GM21367 (cell line): ENCODE measurements at regions not wholly inside any gene's neighbourhood (a gene's known extent, or its start where the extent isn't known, plus 50 kb on each side); places are given as distances from the start of the nearest gene placed in this dataset.

Experiments
- ATAC-seq: cut with Tn5 transposase; IDR thresholded peaks from one replicate; pipeline ENCODE4 v1.9.1; 2021; ENCODE audit not compliant: unreplicated experiment

GRCh38 chr1:164951508-164951907 is 392.5 kb downstream of the PBX1 start:
- no peak for ATAC-seq

GRCh38 chr1:164950541-164950986 is 391.6 kb downstream of the PBX1 start:
- no peak for ATAC-seq

- ATAC-seq = no peak
Observed at GRCh38 chr1:164949771-164950471, 390.9 kb downstream of the PBX1 start.

DNA sequence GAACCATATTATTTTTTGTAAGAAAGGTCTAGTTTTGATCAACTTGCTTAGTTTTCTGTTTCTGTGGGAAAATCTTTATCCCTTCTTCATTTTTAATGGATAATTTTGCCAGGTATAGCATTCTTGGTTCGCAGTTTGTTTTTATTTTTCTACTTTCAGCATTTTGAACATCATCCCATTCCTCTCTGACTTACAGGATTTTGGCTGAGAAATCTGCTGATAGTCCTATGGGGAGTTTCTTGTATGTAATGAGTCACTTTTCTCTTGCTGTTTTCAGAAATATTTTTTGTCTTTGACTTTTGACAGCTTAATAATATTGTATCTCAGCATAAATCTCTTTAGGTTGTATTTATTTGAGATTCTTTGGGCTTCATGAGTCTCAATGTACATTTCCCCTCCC is 389.1 kb downstream of the PBX1 start:
- ATAC-seq = no peak

- ATAC-seq = no peak
Observed at GRCh38 chr1:164937291-164937690, 378.3 kb downstream of the PBX1 start.

- ATAC-seq = no peak
Observed at GRCh38 chr1:164932580-164932979, 373.6 kb downstream of the PBX1 start.

DNA sequence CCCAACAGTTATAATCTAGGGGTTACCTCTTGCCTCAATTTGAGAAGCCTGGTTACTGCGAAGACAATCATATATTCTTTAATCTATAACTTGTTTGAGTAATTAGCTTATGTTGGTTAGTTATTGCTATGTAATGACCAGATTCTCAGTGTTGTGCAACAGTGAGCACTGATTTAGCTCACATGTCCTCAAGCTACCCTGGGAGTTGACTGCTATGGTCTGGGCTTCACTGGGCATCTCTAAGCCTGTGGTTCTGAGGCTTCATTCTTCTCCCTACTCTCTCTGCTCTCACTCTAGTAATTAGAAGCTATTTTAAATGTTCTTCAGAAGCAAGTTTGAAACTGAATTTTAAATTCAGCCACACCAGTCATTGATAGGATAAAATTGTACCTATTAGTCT is 371.8 kb downstream of the PBX1 start:
- ATAC-seq = no peak

- ATAC-seq = no peak
Observed at GRCh38 chr1:164930241-164930640, 371.3 kb downstream of the PBX1 start.

- ATAC-seq = no peak
Observed at GRCh38 chr1:164928232-164928812, 369.3 kb downstream of the PBX1 start.

GRCh38 chr1:164926107-164926506 is 367.1 kb downstream of the PBX1 start:
- ATAC-seq = no peak

- no peak for ATAC-seq
Observed at GRCh38 chr1:164922585-164922984, 363.6 kb downstream of the PBX1 start.

- no peak for ATAC-seq
Observed at GRCh38 chr1:164921493-164921892, 362.5 kb downstream of the PBX1 start.

DNA sequence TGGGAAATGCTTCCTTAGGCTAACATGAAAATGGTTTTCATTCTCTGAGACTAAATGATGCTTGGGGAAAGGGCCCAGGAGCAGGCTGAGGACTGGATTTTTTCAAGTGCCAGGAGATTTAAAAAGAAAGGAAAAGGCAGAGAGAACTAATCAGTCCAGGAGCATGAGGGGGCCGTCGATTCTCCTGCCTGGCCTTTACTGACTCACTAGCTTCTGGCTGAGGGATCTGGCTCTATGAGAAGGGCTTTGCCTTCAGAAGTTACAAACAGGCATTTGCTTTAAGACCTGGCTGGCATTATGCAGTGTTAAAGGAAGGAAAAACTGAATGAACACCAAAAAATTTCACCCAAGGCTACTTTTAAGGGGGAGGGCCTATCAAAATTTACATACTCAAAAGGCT is 359.2 kb downstream of the PBX1 start:
- no peak for ATAC-seq

DNA sequence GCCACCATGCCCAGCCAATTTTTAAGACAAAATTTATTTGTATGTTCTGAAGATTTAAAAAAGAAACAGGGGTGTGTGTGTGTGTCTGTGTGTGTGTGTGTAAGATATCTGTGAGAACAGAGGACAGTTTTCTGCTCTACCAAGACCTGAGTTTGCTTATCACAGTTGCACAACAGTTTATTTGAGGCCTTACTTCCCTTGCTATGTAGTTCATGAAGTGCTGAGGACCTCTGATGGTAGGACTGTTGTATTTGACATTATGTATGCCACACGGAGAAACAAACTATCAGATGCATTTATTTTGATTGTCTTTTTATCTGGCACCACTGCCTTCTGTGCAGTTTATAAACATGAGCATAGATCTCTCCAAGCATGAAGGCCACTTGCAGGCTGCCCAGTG is 355.2 kb downstream of the PBX1 start:
- ATAC-seq = no peak

GRCh38 chr1:164912290-164912689 is 353.3 kb downstream of the PBX1 start:
- no peak for ATAC-seq

- no peak for ATAC-seq
Observed at GRCh38 chr1:164910671-164911070, 351.7 kb downstream of the PBX1 start.

DNA sequence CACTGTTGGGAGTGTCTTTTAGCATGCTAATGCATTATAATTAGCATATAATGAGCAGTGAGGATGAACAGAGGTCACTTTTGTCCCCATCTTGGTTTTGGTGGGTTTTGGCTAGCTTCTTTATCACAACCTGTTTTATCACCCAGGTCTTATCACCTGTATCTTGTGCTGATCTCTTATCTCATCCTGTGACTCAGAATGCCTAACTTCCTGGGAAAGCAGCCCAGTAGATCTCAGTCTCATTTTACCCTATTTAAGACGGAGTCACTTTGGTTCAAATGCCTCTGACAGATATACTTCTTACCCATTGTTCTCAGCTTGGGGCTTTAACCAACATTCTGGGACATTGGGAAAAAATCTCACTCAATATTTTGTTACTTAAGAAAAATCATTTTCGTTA is 348.7 kb downstream of the PBX1 start:
- ATAC-seq = no peak

DNA sequence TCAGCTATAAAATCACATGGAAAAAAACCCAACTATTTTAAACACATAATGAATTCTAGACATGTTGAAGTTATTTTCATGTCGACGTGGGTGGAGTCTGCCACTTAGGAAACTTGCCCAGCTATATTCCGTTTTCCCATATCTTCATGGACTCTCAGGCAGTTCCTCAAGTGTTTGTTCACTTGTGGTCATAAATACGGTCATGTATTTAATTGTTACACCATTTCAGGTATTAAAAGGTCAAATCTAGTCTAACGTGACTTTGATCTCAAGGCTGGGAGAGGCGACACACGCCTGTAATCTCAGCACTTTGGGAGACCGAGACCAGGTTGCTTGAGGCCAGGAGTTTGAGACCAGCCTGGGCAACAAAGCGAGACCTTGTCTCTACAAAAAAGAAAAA is 346.9 kb downstream of the PBX1 start:
- ATAC-seq = no peak

DNA sequence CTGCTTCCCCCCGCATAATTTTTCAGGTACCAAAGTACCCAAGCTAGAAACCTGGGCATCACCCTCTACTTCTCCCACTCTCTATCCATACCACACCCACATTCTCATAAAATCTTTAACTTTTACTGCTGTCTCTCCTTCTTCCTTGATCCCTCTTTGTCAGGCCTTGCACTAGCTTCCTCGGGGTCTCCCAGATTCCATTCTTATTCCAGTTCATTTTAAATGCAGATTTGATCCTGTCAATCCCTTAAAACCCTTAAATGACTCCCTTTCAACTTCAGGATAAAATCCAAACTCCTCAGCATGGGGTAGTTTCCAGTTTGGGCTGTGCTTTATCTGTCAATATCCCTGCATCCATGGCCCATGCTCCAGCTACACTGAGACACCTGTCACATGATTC is 343.5 kb downstream of the PBX1 start:
- ATAC-seq = no peak
